Hindlimb muscle (tissue), 1 donor: ENCODE measurements at regions not wholly inside any gene's neighbourhood (a gene's known extent, or its start where the extent isn't known, plus 50 kb on each side); places are given as distances from the start of the nearest gene placed in this dataset.

ENCODE experiments used
- DNase-seq: peaks from one replicate; pipeline ENCODE4 v3.0.0-alpha.2; 2013

DNA sequence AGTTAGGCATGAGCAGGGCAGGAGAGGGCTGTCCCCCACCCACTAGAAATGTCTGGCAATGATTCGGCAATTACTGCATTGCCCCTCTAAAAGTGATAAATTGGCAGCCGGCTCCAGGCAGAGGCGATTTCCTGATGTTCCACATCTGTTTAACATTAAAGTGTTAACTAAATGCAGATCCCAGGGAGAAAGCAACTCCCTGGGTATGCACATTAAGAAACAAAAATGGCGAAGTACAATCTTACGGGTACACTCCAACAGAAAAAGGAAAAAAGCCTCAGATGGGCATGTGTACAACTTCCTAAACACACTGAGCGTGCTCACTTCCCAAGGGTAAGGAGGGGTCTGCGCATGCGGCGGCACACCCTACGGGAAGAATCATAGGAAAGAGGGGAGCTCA is 314.4 kb downstream of the CASP12 start:
- DNase-seq, result no peak

DNA sequence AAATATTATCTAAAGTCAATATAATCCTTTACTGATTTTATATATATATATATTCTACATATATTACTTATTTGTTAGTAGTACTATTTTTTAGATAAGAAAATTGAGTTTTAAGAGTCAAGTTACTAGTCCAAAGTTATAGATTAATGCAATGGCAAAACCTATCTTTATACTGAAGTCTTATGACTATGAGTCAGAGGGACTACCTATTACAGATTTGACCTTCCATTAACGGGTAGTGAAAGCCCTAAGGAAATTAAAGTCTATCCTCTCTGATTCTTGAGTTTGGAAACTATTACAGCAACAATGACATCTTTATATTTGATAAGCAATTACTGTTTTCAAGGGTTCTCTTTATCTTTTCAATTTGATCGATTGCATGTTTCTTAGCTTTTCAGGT is 315.8 kb downstream of the CASP12 start:
- DNase-seq, result no peak

DNA sequence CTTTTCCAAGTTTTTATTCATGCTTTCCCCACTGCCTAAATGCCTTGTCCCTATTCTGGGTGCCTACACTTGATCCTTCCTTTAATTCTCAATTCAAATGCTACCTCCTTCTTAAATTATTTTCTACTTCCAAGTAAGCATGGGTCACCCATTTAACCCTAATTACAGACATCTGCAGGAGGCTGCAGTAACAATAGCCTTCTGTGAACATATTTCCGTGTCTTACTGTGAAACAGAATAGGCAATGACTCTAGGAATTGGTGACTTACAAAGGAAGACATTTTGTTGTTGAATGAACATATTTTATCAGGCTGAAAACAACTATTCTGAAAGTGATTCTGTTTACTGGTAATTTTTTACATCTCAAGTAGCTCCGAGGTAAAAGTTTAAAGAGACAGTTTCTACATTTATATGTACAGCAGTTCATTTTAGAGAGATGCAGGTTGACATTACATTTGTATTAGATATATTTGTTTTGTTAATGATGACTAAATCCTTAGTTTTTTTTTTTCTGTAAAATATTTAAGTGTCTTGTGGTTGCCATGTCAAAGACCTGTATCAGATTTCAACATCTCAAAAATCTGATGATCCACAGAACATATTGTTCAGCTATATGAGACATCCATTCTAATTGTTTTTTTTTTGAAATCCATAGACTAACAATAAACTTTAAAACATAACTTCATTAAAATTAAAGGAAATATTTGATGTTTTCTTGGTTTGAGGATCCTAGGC is 316.8 kb downstream of the CASP12 start:
- no peak for DNase-seq

DNA sequence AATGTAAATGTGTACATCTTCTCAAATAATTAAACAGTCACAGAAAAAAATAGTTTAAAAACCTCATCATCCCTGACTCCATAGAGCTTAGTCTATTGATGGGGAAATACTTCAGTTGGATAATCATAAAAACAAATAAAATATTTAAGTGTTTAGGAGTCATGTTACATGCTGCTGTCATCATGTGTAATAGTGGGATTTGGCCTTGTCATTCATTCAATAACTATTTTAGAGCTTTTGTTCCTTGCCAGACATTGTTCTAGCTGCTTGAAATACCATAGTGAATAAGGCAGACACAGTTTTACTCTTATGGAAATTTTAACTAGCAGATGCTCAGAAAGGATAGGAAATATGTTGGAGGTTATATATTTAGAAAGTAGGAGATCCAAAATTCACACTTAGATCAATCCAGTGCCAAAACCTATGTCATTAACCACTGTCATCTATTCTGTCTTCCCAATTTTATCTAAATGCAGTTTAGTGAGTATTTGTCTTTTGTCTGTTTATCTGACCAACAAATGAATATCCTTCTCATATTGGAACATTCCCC is 324.7 kb downstream of the CASP12 start:
- no peak for DNase-seq

DNA sequence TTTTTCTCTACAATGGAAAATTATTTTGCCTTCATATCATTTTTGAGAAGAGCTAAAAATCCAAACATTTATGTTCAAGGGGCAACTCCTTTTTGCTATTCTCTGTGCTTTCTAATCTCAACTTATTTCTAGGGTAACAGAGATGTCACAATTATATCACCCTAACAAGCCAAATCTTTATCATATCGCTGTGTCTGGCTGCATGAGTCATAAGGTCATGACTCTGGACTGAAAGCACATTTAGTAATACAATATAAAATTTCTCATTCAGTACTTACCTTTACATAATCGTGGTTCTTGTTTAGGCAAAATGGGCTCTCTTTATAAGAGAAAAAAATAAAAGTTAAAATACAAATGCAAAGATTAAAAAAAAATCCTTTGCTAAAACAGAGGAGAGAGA is 326.0 kb downstream of the CASP12 start:
- DNase-seq, result no peak

DNA sequence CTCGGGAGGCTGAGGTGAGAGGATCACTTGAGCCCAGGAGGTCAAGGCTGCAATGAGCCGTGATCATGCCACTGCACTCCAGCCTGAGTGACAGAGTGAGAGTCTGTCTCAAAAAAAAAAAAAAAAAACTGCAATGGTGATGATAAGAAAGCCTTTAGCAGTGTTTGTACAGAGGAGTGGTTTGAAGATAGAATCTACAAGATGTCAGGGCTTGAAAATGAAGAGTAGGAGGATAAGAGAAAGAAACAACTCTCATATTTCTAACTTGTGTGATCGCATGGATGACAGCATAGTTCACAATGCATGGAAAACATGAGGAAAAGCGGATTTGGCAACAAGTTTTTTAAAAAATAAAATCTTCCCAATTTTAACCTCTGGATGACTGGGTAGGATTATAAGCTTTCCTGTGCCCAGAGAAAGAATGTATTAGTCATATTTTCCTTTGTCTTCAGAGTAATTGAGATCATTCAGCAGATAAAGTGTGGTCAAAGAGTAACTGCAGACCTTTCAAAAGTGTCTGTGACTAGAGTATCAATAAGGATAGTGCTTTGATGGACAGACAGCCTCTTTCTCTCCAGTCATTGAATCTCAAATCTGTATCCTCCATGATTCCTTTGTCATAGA is 328.1 kb downstream of the CASP12 start:
- DNase-seq, result no peak

DNA sequence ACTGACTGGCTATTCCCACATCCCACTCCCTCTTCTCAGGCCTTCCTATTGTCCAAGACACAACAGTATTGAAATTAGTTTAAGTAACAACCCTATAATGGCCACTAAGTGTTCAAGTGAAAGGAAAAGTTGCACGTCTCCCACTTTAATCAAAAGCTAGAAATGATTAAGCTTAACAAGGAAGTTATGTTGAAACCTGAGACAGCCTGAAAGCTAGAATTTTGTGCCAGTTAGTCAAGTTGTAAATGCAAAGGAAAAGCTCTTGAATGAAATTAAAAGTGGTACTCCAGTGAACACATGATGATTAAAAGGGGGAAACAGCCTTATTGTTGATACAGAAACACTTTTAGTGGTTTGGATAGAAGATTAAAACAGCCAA is 332.7 kb downstream of the CASP12 start:
- DNase-seq, result no peak

DNA sequence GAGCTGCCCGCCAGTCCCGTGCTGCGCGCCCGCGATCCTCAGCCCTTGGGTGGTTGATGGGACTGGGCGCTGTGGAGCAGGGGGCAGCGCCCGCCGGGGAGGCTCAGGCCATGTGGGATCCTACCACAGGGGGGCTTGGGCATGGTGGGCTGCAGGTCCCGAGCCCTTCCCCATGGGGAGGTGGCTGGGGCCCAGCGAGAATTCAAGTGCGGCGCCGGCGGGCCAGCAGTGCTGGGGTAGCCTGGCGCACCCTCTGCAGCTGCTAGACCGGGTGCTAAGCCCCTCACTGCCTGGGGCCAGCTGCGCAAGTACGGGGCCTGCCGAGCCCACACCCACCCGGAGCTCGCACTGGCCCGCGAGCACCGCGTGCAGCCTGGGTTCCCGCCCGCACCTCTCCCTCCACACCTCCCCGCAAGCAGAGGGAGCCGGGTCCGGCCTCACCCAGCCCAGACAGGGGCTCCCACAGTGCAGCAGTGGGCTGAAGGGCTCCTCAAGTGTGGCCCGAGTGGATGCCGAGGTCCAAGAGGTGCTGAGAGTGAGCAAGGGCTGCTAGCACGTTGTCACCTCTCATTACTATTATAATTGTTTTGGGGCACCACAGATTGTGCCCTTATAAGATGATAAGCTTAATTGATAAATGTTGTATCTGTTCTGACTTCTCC is 333.2 kb downstream of the CASP12 start:
- DNase-seq, result no peak

DNA sequence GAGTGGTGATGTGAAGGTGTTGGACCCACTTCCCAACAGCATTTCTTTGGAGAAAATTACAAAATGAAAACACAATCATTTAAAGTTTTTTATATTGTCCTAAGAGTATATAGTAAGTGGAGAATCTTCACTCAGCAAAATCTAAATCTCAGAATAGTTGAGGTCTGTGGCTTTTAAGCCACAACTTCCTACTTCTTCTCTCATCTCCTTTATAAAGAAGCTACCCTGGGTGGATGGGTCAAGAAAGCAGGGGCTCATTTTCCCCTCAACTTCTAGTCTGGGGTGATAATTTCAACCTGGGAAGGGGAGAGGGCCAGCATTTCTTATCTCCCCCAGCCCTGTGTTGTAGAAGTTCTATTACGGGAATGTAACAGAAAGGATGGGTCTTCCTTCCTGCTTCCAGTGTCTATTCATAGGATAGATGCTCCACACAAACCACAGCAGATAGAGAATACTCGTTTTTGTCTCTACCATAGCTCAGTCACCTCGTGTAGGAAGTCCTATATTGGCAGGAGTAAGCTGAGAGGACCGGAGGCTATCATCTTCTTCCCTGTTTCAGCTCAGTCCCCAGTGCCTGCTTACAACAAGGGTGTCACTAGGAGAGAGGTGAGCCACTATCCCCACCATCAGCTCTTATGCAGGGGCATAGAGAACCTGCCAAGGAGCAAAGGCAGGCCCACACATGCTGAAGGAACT is 341.5 kb downstream of the CASP12 start:
- no peak for DNase-seq

DNA sequence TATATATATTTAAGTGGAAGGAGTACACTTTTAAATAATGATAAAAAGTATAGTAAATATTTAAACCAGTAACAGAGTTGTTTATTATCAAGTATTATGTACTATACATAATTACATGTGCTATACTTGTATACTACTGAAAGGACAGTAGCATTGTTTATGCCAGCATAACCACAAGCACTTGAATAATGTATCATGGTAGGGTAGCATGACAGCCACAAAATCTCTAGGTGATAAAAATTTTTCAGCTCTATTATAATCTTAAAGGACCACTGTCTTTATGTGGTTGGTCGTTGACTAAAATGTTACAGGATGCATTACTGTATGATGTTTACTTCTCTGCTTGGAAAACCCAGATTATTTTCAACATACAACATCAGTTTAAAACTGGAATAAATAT is 349.2 kb downstream of the CASP12 start:
- no peak for DNase-seq

DNA sequence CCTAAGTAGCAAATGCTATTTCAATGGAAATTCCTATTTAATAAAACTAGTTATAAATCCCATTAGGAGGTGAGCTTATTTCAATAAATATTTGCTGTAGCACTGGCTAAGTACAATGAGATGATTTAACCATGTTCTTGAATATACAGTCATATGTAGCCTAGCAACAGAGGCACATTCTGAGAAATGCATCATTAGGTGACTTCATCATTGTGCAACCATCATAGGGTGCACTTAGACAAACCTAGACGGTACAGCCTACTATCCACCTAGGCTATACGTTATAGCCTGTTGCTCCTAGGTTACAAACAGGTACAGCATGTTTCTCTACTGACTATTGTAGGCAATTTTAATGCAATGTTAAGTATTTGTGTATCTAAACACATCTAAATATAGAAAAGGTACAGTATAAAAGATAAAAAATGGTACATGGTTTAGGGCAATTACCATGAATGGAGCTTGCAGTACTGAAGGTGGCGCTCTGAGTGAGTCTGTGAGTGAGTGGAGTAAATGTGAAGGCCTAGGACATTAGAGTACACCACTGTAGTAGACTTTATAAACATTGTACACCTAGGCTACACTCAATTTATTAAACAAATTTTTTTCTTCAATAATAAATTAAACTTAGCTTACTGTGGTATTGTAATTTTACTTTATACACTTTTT is 350.1 kb downstream of the CASP12 start:
- no peak for DNase-seq

DNA sequence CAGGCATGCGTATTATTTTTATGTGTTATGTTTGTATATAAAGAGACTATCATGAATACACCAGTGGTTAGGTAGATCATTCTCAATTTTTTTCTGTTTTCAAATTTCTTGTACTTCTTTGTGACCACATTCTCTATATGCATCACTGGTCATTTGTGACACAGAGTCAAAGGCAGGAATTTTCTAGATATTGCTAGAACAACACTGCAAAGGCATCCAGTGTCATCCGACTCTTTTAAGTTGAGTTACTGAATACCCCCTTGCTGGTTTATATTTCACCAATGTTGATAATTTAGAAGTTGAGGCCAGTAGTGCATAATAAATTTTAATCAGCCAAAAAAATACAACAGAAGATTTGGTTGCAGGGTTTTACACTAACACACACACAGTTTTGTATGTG is 351.8 kb downstream of the CASP12 start:
- DNase-seq, result no peak

DNA sequence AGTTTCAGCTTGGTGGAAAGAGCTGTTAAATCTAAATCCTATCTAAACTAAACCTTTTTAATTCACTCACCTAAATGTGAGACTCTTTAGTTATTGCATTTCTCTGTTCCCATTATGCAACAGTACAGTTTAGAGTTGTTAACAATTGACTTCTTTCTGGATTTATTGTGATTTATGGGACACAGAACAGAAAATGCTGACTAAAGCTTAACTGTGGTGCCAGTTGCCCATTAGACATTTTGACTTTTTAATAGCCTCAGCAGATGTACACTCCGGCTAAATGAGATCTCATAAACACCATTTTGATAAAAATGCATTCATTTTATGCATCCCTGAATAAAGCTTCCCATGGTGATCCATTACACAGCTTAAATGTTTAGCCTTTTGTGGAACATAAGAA is 356.6 kb downstream of the CASP12 start:
- no peak for DNase-seq

DNA sequence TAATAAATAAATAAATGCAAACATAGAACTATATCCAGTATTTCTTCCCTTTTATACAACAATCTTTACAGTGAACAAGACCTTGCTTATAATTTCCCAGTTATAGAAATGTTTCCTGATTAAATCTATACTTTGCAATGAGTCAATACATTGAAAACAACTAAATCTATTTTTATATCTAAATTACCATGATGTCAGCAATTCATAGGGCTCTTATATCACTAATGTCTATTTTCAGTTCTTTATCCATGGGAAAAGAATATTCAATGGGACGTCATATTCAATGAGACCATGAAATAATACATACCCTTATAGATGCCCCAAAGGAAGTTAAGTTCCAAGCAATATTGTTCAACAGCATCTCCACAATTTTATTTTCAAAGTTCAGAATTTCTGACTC is 359.9 kb downstream of the CASP12 start:
- DNase-seq, result no peak

DNA sequence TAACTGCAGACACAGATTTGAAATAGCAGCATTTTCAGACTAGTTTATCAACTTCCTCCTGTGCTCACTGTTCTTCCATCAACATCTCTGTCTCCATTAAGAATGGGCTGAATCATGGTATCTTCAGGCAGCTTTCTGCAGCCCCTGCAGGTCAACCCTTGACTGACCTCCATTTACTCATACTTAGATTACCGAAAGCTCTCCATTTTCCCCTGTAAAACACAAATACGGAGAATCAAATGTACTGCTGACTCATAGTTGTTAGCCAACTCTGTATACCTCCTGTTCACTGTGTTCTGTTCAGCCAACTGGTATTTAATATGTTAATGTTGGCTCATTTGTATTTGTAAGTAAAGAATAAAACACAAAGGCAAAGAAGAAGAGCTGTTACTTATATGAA is 364.0 kb downstream of the CASP12 start:
- DNase-seq, result no peak

DNA sequence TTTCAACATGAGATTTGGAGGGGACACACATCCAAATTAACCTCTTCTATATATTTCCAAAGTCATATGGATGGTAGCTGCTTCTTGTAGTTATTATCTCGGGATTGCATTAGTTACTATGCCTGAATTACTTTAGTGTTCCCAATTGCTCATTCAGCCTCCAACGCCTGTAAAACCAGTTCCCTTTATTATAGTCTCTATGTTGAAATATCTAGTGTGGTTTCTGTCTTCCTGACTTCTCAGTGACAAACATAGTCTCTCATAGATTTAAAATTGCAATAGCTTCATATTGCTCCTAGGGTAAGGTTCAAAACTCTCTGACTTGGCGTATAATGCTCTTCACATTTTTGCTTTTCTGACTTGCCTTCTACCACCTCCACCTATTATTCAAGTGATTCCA is 366.4 kb downstream of the CASP12 start:
- no peak for DNase-seq

DNA sequence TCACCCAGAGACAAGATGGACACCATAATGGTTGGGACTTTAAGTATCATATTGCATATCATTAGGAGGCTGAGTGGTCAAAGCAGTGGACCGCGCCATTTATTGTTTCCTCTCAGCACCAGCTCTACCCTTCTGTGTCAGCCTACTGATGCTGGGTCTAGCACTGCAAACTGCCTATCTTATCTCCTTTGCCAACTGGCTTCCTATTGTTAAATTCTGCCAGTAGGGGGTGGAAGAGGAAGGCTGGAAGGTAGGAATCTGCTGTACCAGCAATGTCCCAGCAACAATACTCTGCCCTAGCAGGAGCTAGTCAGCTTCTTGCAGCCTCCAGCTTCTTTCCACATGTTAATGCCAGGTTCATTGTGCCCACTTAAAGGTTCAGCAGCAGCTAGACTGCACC is 367.1 kb upstream of the PDGFD start:
- no peak for DNase-seq

DNA sequence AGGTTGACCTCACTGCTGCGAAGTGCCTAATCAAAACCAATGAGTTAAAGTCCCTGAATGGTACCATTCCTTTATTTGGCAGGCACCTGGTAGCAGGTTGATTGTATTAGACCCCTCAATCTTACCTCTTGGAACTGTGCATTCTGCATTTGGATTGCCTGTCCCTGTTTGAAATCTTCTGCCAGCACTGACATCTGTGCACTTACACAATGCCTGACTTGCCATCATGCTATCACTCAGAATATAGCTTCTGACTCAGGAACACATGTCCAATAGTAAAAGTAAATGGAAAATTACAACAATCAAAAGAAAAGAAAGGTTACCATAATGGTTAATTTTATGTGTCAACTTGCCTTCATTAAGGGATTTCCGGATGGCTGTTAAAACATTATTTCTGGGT is 366.0 kb upstream of the PDGFD start:
- no peak for DNase-seq

DNA sequence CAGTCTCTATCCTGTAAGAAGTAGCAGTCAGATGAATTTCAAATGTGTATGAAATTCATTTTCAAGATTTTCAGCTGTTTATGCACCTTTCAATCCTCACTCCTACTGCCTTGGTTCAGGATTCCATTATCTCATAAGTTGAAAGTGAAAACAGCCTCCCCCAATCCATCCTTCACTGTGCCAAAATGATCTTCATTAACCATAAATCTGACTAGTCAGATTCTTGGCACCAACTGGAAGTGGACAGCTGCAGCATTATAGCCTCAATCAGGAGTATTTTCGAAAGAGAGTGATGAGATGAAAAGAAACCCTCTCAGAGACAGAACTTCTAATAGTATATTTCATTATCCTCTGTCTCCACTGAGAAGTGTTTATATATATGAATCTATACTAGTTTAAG is 365.3 kb upstream of the PDGFD start:
- DNase-seq, result peak; percentile 71

DNA sequence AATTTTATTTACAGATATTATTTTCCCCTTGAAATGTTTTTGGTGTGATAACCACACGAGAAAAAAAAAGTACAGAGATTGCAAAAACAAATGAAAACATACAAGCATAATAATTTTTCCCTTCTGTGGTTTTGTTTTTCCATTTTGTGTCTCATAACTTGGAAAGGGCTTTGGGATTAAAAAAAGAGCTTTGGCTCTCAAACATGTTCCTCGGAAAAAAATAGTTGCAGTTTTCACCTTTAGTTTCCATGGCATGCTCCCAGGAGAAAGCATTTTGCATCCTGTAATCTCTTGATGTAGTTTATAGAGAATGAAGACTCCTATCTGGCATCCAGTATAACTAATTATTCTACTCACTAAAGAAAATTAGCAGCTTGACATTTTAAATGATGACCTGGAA is 362.1 kb upstream of the PDGFD start:
- peak; percentile 54 for DNase-seq

DNA sequence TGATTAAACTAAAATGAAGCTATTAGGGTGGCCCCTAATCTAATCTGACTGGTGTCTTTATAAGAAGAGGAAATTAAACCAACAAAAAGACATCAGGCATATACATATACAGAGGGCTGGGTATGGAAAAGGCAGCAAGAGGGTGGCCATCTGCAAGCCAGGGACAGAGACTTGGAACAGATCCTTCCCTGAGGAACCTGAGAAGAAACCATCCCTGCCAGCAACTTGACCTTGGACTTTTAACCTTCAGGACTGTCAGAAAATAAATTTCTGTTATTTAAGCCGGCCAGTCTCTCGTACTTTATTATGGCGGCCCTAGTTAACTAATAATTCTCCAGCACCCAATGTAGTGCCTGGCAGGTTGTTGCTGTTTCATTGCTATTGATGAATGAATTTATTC is 361.5 kb upstream of the PDGFD start:
- DNase-seq, result no peak

DNA sequence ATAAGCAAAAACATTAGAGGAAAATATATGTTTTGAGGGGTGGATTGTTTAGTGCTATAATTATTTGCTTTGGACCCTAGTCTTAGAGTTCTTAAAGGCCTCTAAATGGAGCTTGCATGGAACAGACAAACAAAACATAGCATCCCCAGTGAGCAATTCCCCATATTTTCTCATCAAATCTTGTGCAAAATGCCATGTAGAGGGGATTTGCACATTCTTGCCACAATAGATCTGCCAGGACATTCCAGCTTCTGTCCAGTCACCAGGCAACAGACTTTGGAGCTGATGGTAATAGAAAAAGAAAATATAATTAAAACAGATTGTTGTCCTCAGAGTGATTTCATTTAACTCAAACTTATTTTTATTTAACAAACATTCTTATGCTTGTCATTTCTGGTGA is 360.3 kb upstream of the PDGFD start:
- DNase-seq, result no peak

DNA sequence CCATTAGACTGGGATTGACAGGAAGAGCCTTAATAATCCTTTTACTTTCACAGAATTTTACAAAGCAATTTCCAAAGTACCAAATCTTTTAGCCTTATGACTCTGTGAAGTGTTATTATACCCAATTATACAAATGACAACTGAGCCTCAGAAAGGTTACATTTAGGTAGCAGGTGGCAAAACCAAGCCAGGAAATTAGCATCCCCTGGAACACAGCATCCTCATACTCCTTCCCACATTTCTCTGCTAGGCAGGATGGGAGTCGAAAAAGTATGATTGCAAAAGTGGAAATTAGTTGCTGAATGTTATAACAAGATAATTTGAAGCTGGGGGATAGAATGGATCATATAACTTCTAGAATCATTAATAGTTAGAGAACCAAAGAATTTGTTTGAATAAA is 359.7 kb upstream of the PDGFD start:
- DNase-seq, result no peak
